ENCODE measurements at regions not wholly inside any gene's neighbourhood (a gene's known extent, or its start where the extent isn't known, plus 50 kb on each side); places are given as distances from the start of the nearest gene placed in this dataset.
"Not testable (repeated sequence)": the region's sequence is repeated elsewhere in the genome, so short reads cannot be mapped to it uniquely, and the experiment has no call there.

- not testable (repeated sequence) for DNase-seq
Measured at GRCh38 chr7:26424319-26424718, 132.7 kb downstream of the SNX10 start.

- DNase-seq = no peak
Measured at GRCh38 chr7:26425655-26426054, 134.0 kb downstream of the SNX10 start.

GRCh38 chr7:26426096-26426495, 134.4 kb downstream of the SNX10 start:
- DNase-seq = no peak

- no peak for DNase-seq
Measured at GRCh38 chr7:26428571-26428970, 136.9 kb downstream of the SNX10 start.

DNA sequence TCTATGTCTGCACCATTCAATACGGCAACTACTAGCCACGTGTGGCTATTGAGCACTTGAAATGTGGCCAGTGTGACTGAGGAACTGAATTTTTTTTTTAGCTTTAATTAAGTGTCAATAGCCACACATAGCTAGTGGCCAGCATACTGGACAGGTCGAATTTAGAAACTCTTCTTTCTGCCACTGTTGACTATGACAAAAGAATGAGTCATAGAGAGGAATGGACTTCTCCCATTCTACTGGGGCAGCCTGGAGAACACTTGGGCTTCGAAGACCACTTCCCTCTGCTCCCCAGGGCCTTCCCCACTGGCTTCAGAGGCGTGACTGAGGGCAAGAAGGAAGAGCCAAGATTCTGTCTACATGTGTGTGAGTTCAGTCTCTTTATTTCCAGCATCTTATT, 137.5 kb downstream of the SNX10 start:
- DNase-seq = no peak

GRCh38 chr7:26434974-26435373, 143.3 kb downstream of the SNX10 start:
- DNase-seq = no peak

DNA sequence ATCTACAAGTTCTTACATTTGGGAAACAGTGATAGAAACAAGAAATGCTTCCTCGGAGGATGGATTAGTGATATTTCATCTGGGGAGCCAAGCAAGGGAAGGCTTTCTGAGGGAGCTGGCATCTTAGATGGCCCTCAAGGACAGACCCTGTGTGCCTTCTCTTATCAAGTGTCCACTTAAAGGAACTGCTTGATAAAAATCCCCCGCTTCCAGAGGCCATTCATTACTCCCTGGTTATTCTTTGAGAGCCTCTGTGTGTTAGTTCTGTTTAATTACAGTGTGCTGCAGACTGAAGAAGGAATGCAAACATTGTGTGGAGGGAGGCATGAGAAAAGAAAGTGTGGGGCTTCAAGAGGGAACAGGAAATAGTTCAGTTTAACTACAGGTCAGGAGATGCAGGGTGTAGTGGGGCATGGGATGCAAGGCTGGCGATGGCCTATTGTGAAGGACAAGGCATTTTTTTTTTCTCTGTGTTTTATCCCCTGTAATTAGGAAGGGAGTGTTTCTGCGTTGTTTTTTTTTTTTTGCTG, 145.4 kb downstream of the SNX10 start:
- DNase-seq = no peak

GRCh38 chr7:26438078-26438477, 146.4 kb downstream of the SNX10 start:
- DNase-seq = no peak

DNA sequence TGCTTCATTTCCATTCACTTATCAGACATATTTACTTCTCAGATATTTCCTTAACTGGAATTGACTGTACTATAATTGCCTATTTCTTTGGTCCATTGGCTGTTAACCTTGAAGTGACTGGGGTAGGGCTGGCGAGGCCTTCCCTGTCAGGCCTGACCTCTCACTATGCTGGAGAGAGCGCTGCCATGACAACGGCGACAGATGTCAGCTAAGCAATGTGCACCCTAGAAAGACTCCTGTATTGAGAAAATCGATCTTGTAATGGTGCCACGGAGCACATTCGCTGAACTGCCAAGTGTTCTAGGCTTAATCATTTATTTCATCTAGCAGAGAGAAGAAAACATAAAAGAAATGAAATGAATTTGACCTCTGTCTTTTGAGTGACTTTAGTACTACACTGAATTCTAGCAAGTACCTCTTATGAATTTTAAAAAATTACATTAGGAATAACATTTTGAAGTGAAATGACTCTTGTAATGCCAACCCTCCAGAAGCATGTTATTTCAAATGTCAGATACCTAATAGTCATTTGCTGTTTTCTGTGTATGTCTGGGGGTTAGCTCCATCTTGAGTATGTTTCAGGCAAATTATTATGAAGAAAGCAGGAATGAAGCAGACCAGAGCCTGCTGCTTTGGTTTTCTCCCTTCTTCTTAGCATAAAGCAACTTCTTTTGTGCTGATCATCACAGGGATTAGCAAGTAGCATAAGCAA, 148.0 kb downstream of the SNX10 start:
- no peak for DNase-seq

GRCh38 chr7:26440233-26441001, 148.8 kb downstream of the SNX10 start:
- peak; percentile 52 for DNase-seq

GRCh38 chr7:26441002-26441521, 149.4 kb downstream of the SNX10 start:
- DNase-seq = no peak

DNA sequence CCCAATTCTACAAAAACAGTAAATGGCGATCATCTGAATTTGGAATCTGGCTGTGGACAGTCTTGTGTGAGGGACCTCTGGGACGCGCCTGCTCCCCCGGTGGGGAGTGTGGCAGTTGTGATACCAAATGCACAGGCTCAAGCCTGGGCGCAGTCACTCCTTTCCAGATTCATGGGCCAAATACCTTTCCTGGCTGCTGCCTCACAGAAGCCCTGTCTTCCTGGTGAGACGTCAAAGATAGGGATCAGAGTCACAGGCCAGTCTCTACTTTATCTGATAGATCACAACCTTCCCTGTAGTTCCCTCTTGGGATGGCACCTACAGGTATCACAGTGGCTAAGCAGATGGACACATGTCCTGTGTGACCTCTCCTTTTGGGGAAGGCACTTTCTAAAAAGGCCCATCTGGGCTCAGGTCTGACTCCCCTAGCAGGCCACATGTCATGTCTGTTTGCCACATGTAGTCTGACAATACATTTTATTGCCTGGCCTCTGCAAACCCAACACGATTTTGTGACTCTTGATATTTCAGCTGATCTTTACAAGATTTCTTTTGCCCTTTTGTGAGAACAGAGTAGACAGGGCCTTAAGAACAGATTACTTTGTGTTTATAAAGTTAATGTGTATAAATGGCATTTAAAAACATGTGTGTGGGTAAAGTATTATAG, 150.1 kb downstream of the SNX10 start:
- DNase-seq = no peak

- DNase-seq = no peak
Measured at GRCh38 chr7:26443006-26443405, 151.3 kb downstream of the SNX10 start.

DNA sequence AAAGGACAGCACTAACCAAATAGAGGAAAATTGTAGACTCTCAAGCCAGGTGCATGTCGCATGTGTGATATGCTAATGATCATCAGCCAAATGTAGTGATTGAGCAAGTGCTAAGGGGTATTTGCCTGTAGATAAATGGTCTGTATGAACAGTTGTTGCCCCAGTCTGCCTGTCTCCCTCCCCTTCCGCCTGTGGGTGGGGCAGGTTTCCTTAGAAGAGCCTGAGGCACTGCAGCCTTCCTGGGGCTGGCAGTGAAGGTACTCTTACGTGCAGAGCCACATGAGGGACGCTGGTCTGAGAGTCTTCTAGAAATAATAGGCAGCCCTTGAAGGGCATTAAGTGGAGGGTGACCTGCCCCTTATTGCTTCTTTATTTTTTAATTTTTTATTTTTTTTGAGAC, 152.1 kb downstream of the SNX10 start:
- no peak for DNase-seq

DNA sequence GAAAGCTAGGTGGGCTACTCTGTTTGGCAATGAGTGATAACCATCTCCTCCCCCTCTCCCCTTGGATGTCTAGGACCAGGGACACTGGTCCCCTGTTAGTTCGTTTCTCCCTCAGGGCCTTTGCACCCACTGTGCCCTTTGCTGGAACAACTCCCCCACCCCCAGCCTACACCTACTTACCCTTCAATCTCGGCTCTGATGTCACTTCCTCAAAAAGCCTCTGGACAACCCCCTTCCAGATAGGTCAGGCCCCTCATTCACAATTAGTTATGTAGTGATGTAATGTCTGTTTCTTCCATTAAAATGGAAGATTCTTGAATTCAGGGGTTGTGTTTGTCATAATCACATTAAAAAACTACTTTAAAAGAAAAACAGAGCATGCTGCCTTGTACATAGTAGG, 152.9 kb downstream of the SNX10 start:
- no peak for DNase-seq

GRCh38 chr7:26447116-26447515, 155.5 kb downstream of the SNX10 start:
- no peak for DNase-seq

DNA sequence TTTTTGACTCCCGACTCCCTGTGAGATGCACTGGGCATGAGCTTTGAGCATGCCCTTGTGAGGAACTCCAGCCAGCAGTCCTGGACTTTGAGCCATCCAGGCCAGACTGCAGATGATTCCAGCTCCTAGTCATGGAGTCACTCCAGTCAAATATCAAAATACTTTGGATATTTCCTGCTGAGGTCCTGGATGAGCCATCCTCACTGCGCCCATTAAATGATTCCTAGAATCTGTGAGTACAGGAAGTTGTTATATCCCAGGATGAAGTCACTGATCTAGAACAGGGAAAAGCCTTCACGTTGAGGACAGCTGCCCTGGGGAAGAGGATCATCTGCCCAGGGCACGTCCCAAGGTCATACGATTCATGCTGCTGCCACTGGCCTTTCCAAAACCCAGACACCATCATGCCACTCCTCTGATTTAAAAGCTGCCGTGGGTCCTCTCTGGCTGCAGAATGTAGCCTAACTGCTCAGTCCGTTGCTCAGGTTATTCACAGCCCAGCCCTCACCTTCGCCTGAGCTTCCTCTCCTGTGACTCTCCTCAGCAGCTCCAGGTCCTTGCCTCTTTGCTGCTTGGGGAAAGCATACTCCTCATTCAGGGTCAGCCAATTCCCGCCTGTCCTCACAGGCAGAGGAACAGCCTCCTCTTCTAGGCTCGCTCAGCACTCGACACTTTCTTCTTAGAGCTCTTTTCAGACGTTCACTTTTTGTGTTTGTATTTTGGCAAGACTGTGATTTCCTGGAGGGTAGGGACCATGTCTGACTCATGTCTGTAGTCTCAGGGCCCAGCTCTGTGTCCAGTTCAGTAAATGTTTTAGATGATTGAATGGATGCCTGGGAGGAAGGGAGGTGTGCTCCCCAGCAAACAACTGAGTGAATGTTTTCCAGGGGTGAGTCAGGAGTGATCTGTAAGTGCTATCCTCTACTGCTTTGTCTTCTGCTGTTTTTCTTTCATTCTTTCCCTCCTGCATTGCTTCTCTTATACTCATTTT, 157.8 kb downstream of the SNX10 start:
- DNase-seq = no peak

DNA sequence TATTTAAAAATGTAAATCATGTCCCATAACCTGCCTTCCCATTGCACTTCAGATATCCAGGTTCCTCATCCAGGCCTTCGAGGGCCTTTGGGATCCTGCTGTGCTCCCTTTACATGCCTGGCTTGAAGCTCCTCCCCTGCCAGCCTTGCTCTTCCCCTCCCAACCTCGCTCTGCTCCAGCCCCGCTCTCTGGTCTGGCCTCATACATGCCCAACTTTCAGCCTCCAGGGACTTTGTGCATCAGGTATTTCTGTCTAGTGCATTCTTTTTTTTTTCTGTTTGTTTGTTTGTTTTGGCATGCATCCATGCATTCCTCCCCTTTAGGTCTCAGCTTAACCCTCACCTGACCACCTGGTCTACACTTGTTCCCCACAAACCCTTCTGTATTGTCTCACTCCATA, 160.3 kb downstream of the SNX10 start:
- peak; percentile 21 for DNase-seq

DNA sequence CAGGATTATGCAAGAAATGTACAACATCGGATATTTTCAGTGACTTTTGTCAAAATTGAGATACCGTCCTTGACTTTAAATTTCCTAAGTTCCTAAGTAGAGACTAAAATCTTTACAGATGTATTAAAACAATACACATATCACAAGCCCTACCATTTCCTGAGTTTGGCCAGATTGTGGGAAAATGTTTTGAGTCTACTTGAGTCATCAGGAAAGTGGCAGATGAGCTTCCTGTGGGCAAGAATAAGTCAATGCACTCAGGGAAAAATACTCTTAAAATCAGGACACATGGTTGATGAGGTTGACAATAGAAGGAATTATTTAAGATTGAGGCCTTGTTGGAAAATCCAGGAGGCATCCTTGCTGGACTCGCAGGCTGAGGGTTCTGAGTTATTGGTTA, 162.5 kb downstream of the SNX10 start:
- no peak for DNase-seq

DNA sequence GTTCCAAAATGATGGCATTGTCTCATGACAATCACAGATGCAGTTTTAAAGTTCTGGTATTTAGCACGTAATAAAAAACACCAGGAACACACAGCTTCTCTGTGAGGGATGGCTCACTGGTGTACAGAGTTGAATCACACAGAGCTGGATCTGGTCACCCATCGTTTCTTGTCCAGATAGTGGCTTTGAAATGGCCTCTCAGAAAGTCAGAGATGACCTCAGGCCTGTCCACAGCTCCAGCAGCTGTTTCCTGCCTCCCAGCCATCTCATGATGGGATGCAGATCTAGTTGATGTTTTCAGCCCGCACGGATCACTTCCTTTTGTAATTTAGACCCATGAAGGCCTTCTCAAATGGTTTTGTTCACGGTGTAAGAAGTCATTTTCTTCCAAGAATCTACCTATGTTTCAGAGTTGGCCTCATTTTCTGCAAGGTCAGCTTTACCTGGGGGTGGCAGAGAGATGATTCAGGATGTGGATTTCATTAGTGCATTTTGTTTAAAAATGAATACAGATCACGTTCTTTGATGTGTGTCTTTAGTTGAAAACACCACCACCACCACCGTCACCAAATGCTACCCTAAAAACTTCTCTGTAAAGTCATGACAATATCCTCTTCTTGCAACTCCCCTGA, 166.2 kb downstream of the SNX10 start:
- no peak for DNase-seq

- no peak for DNase-seq
Measured at GRCh38 chr7:26458466-26459145, 166.9 kb downstream of the SNX10 start.

All from NCI-H2029 (cell line).